B cell (primary cell): ENCODE measurements at regions not wholly inside any gene's neighbourhood (a gene's known extent, or its start where the extent isn't known, plus 50 kb on each side); places are given as distances from the start of the nearest gene placed in this dataset.

Source experiments
- CTCF ChIP-seq: fragments of 200-600 bp; IDR thresholded peaks from one replicate; pipeline ENCODE4 v1.8.0; 2022; ENCODE audit warnings: antibody characterized with exemption, mild to moderate bottlenecking
- EZH2 ChIP-seq: IDR thresholded peaks from 2 replicates; pipeline ENCODE4 v1.6.1; 2012; ENCODE audit warnings: borderline replicate concordance, low read depth, mild to moderate bottlenecking, moderate library complexity, low read length; ENCODE audit not compliant: insufficient read depth, poor library complexity, severe bottlenecking

GRCh38 chr6:47952640-47953039 is 158.4 kb downstream of the PTCHD4 start:
- TF ChIP-seq CTCF: no peak
- TF ChIP-seq EZH2: no peak
